ENCODE measurements at regions not wholly inside any gene's neighbourhood (a gene's known extent, or its start where the extent isn't known, plus 50 kb on each side); places are given as distances from the start of the nearest gene placed in this dataset.

DNA sequence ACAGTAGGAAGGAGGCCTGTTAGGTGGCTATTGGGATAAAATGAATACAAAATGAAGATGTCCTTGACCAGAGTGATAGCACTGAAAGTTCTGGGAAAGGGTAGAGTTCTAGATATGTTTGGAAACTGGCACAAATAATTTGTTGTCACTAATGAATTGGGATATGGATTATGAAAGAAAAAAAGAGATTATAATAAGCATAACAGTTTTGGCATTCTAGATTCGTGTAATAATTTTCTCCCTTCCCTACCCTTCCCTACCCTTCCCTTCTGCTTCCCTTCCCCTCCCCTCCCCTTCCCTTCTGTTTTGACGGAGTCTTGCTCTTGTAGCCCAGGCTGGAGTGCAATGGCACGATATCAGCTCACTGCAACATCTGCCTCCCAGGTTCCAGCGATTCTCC is 271.0 kb upstream of the PRR20A start:
- TF ChIP-seq ZNF670 (tag by site-specific recombination; IDR thresholded peaks at IDR 0.05; ENCODE audit: low read depth) = no peak
- TF ChIP-seq ZNF146 (tag by site-specific recombination; IDR thresholded peaks at IDR 0.05) = no peak
- TF ChIP-seq GFI1B (tag by site-specific recombination; IDR thresholded peaks at IDR 0.05) = no peak
- no peak for TF ChIP-seq KLF9 (tag by site-specific recombination; IDR thresholded peaks at IDR 0.05; ENCODE audit: low read depth)
- TF ChIP-seq ZNF621 (tag by site-specific recombination; IDR thresholded peaks at IDR 0.05) = no peak
- TF ChIP-seq, protein P1, sequence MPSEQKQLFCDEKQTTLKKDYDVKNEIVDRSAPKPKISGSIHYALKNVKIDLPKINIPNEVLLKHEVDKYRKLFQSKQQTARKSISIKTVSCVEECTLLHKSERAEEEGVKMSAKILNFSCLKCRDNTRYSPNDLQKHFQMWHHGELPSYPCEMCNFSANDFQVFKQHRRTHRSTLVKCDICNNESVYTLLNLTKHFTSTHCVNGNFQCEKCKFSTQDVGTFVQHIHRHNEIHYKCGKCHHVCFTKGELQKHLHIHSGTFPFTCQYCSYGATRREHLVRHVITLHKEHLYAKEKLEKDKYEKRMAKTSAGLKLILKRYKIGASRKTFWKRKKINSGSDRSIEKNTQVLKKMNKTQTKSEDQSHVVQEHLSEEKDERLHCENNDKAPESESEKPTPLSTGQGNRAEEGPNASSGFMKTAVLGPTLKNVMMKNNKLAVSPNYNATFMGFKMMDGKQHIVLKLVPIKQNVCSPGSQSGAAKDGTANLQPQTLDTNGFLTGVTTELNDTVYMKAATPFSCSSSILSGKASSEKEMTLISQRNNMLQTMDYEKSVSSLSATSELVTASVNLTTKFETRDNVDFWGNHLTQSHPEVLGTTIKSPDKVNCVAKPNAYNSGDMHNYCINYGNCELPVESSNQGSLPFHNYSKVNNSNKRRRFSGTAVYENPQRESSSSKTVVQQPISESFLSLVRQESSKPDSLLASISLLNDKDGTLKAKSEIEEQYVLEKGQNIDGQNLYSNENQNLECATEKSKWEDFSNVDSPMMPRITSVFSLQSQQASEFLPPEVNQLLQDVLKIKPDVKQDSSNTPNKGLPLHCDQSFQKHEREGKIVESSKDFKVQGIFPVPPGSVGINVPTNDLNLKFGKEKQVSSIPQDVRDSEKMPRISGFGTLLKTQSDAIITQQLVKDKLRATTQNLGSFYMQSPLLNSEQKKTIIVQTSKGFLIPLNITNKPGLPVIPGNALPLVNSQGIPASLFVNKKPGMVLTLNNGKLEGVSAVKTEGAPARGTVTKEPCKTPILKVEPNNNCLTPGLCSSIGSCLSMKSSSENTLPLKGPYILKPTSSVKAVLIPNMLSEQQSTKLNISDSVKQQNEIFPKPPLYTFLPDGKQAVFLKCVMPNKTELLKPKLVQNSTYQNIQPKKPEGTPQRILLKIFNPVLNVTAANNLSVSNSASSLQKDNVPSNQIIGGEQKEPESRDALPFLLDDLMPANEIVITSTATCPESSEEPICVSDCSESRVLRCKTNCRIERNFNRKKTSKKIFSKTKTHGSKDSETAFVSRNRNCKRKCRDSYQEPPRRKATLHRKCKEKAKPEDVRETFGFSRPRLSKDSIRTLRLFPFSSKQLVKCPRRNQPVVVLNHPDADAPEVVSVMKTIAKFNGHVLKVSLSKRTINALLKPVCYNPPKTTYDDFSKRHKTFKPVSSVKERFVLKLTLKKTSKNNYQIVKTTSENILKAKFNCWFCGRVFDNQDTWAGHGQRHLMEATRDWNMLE (tag by site-specific recombination; conservative IDR thresholded peaks at IDR 0.05; ENCODE audit: low read depth) = no peak
- TF ChIP-seq, protein P2, sequence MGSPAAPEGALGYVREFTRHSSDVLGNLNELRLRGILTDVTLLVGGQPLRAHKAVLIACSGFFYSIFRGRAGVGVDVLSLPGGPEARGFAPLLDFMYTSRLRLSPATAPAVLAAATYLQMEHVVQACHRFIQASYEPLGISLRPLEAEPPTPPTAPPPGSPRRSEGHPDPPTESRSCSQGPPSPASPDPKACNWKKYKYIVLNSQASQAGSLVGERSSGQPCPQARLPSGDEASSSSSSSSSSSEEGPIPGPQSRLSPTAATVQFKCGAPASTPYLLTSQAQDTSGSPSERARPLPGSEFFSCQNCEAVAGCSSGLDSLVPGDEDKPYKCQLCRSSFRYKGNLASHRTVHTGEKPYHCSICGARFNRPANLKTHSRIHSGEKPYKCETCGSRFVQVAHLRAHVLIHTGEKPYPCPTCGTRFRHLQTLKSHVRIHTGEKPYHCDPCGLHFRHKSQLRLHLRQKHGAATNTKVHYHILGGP (tag by site-specific recombination; IDR thresholded peaks at IDR 0.05) = no peak
- no peak for TF ChIP-seq ZXDB (tag by site-specific recombination; IDR thresholded peaks at IDR 0.05)
- TF ChIP-seq, protein P3, sequence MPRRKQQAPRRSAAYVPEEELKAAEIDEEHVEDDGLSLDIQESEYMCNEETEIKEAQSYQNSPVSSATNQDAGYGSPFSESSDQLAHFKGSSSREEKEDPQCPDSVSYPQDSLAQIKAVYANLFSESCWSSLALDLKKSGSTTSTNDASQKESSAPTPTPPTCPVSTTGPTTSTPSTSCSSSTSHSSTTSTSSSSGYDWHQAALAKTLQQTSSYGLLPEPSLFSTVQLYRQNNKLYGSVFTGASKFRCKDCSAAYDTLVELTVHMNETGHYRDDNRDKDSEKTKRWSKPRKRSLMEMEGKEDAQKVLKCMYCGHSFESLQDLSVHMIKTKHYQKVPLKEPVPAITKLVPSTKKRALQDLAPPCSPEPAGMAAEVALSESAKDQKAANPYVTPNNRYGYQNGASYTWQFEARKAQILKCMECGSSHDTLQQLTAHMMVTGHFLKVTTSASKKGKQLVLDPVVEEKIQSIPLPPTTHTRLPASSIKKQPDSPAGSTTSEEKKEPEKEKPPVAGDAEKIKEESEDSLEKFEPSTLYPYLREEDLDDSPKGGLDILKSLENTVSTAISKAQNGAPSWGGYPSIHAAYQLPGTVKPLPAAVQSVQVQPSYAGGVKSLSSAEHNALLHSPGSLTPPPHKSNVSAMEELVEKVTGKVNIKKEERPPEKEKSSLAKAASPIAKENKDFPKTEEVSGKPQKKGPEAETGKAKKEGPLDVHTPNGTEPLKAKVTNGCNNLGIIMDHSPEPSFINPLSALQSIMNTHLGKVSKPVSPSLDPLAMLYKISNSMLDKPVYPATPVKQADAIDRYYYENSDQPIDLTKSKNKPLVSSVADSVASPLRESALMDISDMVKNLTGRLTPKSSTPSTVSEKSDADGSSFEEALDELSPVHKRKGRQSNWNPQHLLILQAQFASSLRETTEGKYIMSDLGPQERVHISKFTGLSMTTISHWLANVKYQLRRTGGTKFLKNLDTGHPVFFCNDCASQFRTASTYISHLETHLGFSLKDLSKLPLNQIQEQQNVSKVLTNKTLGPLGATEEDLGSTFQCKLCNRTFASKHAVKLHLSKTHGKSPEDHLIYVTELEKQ (tag by site-specific recombination; IDR thresholded peaks at IDR 0.05; ENCODE audit: borderline replicate concordance) = no peak
- TF ChIP-seq, protein P4, sequence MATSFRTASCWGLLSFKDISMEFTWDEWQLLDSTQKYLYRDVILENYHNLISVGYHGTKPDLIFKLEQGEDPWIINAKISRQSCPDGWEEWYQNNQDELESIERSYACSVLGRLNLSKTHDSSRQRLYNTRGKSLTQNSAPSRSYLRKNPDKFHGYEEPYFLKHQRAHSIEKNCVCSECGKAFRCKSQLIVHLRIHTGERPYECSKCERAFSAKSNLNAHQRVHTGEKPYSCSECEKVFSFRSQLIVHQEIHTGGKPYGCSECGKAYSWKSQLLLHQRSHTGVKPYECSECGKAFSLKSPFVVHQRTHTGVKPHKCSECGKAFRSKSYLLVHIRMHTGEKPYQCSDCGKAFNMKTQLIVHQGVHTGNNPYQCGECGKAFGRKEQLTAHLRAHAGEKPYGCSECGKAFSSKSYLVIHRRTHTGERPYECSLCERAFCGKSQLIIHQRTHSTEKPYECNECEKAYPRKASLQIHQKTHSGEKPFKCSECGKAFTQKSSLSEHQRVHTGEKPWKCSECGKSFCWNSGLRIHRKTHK (tag by site-specific recombination; IDR thresholded peaks at IDR 0.05) = no peak
- TF ChIP-seq, protein P5, sequence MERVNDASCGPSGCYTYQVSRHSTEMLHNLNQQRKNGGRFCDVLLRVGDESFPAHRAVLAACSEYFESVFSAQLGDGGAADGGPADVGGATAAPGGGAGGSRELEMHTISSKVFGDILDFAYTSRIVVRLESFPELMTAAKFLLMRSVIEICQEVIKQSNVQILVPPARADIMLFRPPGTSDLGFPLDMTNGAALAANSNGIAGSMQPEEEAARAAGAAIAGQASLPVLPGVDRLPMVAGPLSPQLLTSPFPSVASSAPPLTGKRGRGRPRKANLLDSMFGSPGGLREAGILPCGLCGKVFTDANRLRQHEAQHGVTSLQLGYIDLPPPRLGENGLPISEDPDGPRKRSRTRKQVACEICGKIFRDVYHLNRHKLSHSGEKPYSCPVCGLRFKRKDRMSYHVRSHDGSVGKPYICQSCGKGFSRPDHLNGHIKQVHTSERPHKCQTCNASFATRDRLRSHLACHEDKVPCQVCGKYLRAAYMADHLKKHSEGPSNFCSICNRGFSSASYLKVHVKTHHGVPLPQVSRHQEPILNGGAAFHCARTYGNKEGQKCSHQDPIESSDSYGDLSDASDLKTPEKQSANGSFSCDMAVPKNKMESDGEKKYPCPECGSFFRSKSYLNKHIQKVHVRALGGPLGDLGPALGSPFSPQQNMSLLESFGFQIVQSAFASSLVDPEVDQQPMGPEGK (tag by site-specific recombination; IDR thresholded peaks at IDR 0.05) = no peak
- no peak for TF ChIP-seq ZNF623 (tag by site-specific recombination; IDR thresholded peaks at IDR 0.05)
- Histone ChIP-seq H3K4me3 (ENCODE audit: low read depth, low read length) (no peak overlapping the region), H3K9me3 (ENCODE audit: control insufficient read depth, insufficient read depth, low read depth, low read length) (no peaks in the 10 kb centered on the region), H3K4me1 (ENCODE audit: control insufficient read depth, insufficient read depth, low read length) (no peaks in the 10 kb centered on the region), H3K27ac (ENCODE audit: extremely low read depth, low read depth, low read length) (no peak overlapping the region), H3K36me3 (ENCODE audit: control insufficient read depth in 2 of 2, insufficient read depth in 1 of 2, low read length in 2 of 2) (no peaks in the 10 kb centered on the region)
- ChIA-PET CTCF (no interaction called here), POLR2A (no interaction called here)
